ENCODE measurements at regions not wholly inside any gene's neighbourhood (a gene's known extent, or its start where the extent isn't known, plus 50 kb on each side); places are given as distances from the start of the nearest gene placed in this dataset.

DNA sequence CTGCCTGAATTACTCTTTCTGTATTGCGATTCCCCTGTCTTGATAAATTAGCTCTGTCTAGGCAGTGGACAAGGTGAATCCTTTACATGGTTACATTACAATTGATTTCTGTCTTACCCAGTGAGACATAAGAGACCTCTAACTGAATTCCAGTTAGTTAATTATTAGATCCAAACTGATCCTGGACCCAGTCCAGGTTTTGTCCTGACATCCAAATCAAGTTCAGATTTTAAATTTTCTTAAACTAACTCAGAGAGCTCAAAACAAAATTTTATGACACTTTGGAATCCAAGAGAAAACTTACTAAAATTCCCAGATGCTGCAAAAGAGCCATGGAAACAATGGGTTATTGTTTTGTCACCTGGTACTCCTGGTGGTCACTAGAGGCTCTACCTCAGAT, 2166.6 kb downstream of the TP53TG3F start:
- 85% methylated on average over 1 of the region's 1 CpG for WGBS (ENCODE audit: insufficient coverage)
- peaks cover 8% of the 10 kb centered on the region for H3K36me3 Mint-ChIP-seq

DNA sequence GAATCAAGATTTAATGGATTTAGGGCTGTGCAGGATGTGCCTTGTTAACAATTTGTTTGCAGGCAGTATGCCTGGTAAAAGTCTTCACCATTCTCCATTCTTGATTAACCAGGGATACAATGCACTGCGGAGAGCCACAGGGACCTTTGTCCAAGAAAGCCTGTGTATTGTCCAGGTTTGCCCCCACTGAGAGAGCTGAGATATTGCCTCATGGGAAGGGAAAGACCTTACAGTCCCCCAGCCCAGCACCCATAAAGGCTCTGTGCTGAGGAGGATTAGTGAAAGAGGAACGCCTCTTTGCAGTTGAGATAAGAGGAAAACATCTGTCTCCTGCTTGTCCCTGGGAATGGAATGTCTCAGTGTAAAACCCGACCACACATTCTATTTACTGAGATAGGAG, 2169.6 kb downstream of the TP53TG3F start:
- H3K4me3 Mint-ChIP-seq = no peak overlapping the region
- H3K9me3 Mint-ChIP-seq = peaks cover 7 to 10% of the 10 kb centered on the region in 2 donors
- no peaks in the 10 kb centered on the region for H3K36me3 ChIP-seq (ENCODE audit: control insufficient read depth, insufficient read depth, low read length)
- no peaks in the 10 kb centered on the region for H3K27me3 Mint-ChIP-seq (ENCODE audit: low read depth in 2 of 2)
- H3K4me3 ChIP-seq (ENCODE audit: low read length) = no peak overlapping the region
- H3K27me3 ChIP-seq (ENCODE audit: control insufficient read depth, insufficient read depth, low read length) = no peaks in the 10 kb centered on the region
- H3K9me3 ChIP-seq (ENCODE audit: control insufficient read depth, insufficient read depth, low read length) = peaks cover 19% of the 10 kb centered on the region
- intact Hi-C loops (cut with micrococcal nuclease) = no loop called here
- H3K27ac Mint-ChIP-seq = no peak overlapping the region
- no peaks in the 10 kb centered on the region for H3K4me1 Mint-ChIP-seq
- no peak for DNase-seq
- peaks cover 8% of the 10 kb centered on the region for H3K36me3 Mint-ChIP-seq
- H3K4me1 ChIP-seq (ENCODE audit: control insufficient read depth, insufficient read depth, low read length) = no peaks in the 10 kb centered on the region
- no peak for TF ChIP-seq CTCF (IDR thresholded peaks at IDR 0.05)
- H3K27ac ChIP-seq (ENCODE audit: low read length) = no peak overlapping the region
- ATAC-seq = no peak
- 78% methylated on average over 1 of the region's 3 CpGs for WGBS (ENCODE audit: insufficient coverage)

More for the DNA sequence above, 2166.6 kb downstream of the TP53TG3F start:
- H3K27ac Mint-ChIP-seq = no peak overlapping the region
- H3K4me3 ChIP-seq (ENCODE audit: low read length) = no peak overlapping the region
- intact Hi-C loops (cut with micrococcal nuclease) = no loop called here
- no peaks in the 10 kb centered on the region for H3K4me1 ChIP-seq (ENCODE audit: control insufficient read depth, insufficient read depth, low read length)
- no peak overlapping the region for H3K27ac ChIP-seq (ENCODE audit: low read length)
- H3K4me3 Mint-ChIP-seq = no peak overlapping the region
- no peaks in the 10 kb centered on the region for H3K27me3 Mint-ChIP-seq (ENCODE audit: low read depth in 2 of 2)
- TF ChIP-seq CTCF (IDR thresholded peaks at IDR 0.05) = no peak
- no peaks in the 10 kb centered on the region for H3K36me3 ChIP-seq (ENCODE audit: control insufficient read depth, insufficient read depth, low read length)
- H3K9me3 ChIP-seq (ENCODE audit: control insufficient read depth, insufficient read depth, low read length) = peaks cover 25% of the 10 kb centered on the region
- H3K9me3 Mint-ChIP-seq = peaks cover 6 to 10% of the 10 kb centered on the region in 2 donors
- no peaks in the 10 kb centered on the region for H3K27me3 ChIP-seq (ENCODE audit: control insufficient read depth, insufficient read depth, low read length)
- no peaks in the 10 kb centered on the region for H3K4me1 Mint-ChIP-seq
- no peak for ATAC-seq
- DNase-seq = no peak

GRCh38 chr16:35631261-35631945, 2172.0 kb downstream of the TP53TG3F start:
- Histone ChIP-seq H3K27me3 (ENCODE audit: control insufficient read depth, insufficient read depth, low read length) (no peaks in the 10 kb centered on the region), H3K9me3 (ENCODE audit: control insufficient read depth, insufficient read depth, low read length) (peaks cover 10% of the 10 kb centered on the region), H3K27ac (ENCODE audit: low read length) (no peak overlapping the region), H3K4me3 (ENCODE audit: low read length) (no peak overlapping the region), H3K36me3 (ENCODE audit: control insufficient read depth, insufficient read depth, low read length) (no peaks in the 10 kb centered on the region), H3K4me1 (ENCODE audit: control insufficient read depth, insufficient read depth, low read length) (no peaks in the 10 kb centered on the region)
- intact Hi-C loops (cut with micrococcal nuclease) = no loop called here
- no peak overlapping the region for H3K4me3 Mint-ChIP-seq
- no peak for TF ChIP-seq CTCF (IDR thresholded peaks at IDR 0.05)
- 54% methylated on average over 2 of the region's 2 CpGs for WGBS (ENCODE audit: insufficient coverage)
- peaks cover 8% of the 10 kb centered on the region for H3K36me3 Mint-ChIP-seq
- H3K27ac Mint-ChIP-seq = no peak overlapping the region
- no peak for DNase-seq
- H3K9me3 Mint-ChIP-seq = peaks cover 12 to 16% of the 10 kb centered on the region in 2 donors
- no peaks in the 10 kb centered on the region for H3K4me1 Mint-ChIP-seq
- ATAC-seq = no peak
- no peaks in the 10 kb centered on the region for H3K27me3 Mint-ChIP-seq (ENCODE audit: low read depth in 2 of 2)

Measured in natural killer cell (primary cell).